BLaER1 (cell line): ENCODE measurements at regions not wholly inside any gene's neighbourhood (a gene's known extent, or its start where the extent isn't known, plus 50 kb on each side); places are given as distances from the start of the nearest gene placed in this dataset.

Source experiments
- H3K27ac ChIP-seq: shearing (Covaris generic); formaldehyde crosslinking; 2 replicates; pipeline ENCODE4 v1.8.1; 2022
- H3K27me3 ChIP-seq: shearing (Covaris generic); formaldehyde crosslinking; 2 replicates; pipeline ENCODE4 v1.8.1; 2022
- H3K36me3 ChIP-seq: shearing (Covaris generic); formaldehyde crosslinking; 2 replicates; pipeline ENCODE4 v1.8.1; 2022
- H3K4me1 ChIP-seq: shearing (Covaris generic); formaldehyde crosslinking; 2 replicates; pipeline ENCODE4 v1.8.1; 2022
- H3K4me2 ChIP-seq: shearing (Covaris generic); formaldehyde crosslinking; 2 replicates; pipeline ENCODE4 v1.8.1; 2022
- H3K4me3 ChIP-seq: shearing (Covaris generic); formaldehyde crosslinking; 2 replicates; pipeline ENCODE4 v1.8.1; 2022
- H3K9ac ChIP-seq: shearing (Covaris generic); formaldehyde crosslinking; 2 replicates; pipeline ENCODE4 v1.8.1; 2022
- H3K9me3 ChIP-seq: shearing (Covaris generic); formaldehyde crosslinking; 2 replicates; pipeline ENCODE4 v1.8.1; 2022
- H4K20me1 ChIP-seq: shearing (Covaris generic); formaldehyde crosslinking; 2 replicates; pipeline ENCODE4 v1.8.1; 2022
- Cebpa-rat ChIP-seq: shearing (Covaris generic); IDR thresholded peaks from 2 replicates; pipeline ENCODE4 v1.8.1; 2022

DNA sequence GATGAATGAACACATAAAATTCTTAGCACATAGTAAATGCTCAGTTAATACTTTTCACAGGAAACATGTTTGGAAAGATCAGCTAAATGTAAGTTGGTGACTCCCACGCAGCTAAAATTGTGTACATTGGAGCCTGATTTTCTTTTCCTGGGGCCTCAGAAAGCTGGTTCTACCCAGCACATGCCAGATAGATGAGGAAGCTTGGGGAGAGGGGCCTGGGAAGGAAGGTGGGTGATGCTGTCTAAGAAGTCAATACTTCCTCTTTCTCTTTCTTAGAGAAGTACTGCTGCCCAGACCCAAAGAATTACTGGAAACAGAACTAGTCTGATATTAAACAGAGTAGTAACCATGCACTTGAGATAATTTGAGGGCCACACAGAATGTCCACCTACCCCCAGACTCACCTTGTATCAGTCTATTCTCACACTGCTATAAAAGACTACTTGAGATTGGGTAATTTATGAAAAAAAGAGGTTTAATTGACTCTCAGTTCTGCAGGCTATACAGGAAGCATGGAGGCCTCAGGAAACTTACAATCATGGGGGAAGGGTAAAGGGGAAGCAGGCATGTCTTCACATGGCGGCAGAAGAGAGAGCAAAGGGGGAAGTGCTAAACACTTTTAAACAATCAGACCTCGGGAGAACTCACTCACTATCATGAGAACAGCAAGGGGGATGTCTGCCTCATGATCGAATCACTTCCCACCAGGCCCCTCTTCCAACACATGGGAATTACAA lies 123.3 kb upstream of the MED13L start:
- TF ChIP-seq Cebpa-rat = no peak
- H3K4me3 ChIP-seq = no peak overlapping the region
- no peaks in the 10 kb centered on the region for H4K20me1 ChIP-seq
- peaks cover 55% of the 10 kb centered on the region for H3K9me3 ChIP-seq
- H3K27me3 ChIP-seq = no peaks in the 10 kb centered on the region
- H3K4me2 ChIP-seq = peak overlapping the region; percentile 43; the same call in 1 of the 2 replicates
- H3K4me1 ChIP-seq = peaks cover 19% of the 10 kb centered on the region
- no peaks in the 10 kb centered on the region for H3K36me3 ChIP-seq
- H3K27ac ChIP-seq = no peak overlapping the region
- H3K9ac ChIP-seq = no peak overlapping the region

- H3K27ac ChIP-seq = peak overlapping the region; percentile 42; the same call in 1 of the 2 replicates
- H4K20me1 ChIP-seq = no peaks in the 10 kb centered on the region
- peaks cover 51% of the 10 kb centered on the region for H3K9me3 ChIP-seq
- peak overlapping the region; percentile 43 for H3K4me2 ChIP-seq
- TF ChIP-seq Cebpa-rat = no peak
- no peaks in the 10 kb centered on the region for H3K27me3 ChIP-seq
- peaks cover 26% of the 10 kb centered on the region for H3K4me1 ChIP-seq
- no peak overlapping the region for H3K9ac ChIP-seq
- H3K36me3 ChIP-seq = no peaks in the 10 kb centered on the region
- no peak overlapping the region for H3K4me3 ChIP-seq
Measured at GRCh38 chr12:116401565-116401964, 124.1 kb upstream of the MED13L start.

GRCh38 chr12:116402163-116402939 lies 124.9 kb upstream of the MED13L start:
- Histone ChIP-seq H3K27me3 (no peaks in the 10 kb centered on the region), H3K9ac (no peak overlapping the region), H3K36me3 (no peaks in the 10 kb centered on the region), H4K20me1 (no peaks in the 10 kb centered on the region), H3K27ac (0 out of 2 replicates have a peak overlapping the region, but pooled peaks have one; percentile 42), H3K4me1 (peaks cover 34% of the 10 kb centered on the region), H3K4me3 (no peak overlapping the region), H3K9me3 (peaks cover 45% of the 10 kb centered on the region), H3K4me2 (peak overlapping the region; percentile 43; the same call in 1 of the 2 replicates)
- TF ChIP-seq Cebpa-rat = no peak

GRCh38 chr12:116403546-116403945 lies 126.1 kb upstream of the MED13L start:
- H3K4me2 ChIP-seq = no peak overlapping the region
- no peak for TF ChIP-seq Cebpa-rat
- H4K20me1 ChIP-seq = no peaks in the 10 kb centered on the region
- H3K4me1 ChIP-seq = peaks cover 41% of the 10 kb centered on the region
- H3K9me3 ChIP-seq = peaks cover 38% of the 10 kb centered on the region
- H3K27ac ChIP-seq = no peak overlapping the region
- H3K36me3 ChIP-seq = no peaks in the 10 kb centered on the region
- no peak overlapping the region for H3K9ac ChIP-seq
- no peaks in the 10 kb centered on the region for H3K27me3 ChIP-seq
- H3K4me3 ChIP-seq = no peak overlapping the region

GRCh38 chr12:116404247-116404646 lies 126.8 kb upstream of the MED13L start:
- no peaks in the 10 kb centered on the region for H3K36me3 ChIP-seq
- no peak for TF ChIP-seq Cebpa-rat
- H3K27me3 ChIP-seq = no peaks in the 10 kb centered on the region
- H4K20me1 ChIP-seq = no peaks in the 10 kb centered on the region
- H3K9ac ChIP-seq = no peak overlapping the region
- no peak overlapping the region for H3K4me2 ChIP-seq
- H3K9me3 ChIP-seq = peaks cover 34% of the 10 kb centered on the region
- H3K4me3 ChIP-seq = no peak overlapping the region
- peaks cover 41% of the 10 kb centered on the region for H3K4me1 ChIP-seq
- no peak overlapping the region for H3K27ac ChIP-seq

DNA sequence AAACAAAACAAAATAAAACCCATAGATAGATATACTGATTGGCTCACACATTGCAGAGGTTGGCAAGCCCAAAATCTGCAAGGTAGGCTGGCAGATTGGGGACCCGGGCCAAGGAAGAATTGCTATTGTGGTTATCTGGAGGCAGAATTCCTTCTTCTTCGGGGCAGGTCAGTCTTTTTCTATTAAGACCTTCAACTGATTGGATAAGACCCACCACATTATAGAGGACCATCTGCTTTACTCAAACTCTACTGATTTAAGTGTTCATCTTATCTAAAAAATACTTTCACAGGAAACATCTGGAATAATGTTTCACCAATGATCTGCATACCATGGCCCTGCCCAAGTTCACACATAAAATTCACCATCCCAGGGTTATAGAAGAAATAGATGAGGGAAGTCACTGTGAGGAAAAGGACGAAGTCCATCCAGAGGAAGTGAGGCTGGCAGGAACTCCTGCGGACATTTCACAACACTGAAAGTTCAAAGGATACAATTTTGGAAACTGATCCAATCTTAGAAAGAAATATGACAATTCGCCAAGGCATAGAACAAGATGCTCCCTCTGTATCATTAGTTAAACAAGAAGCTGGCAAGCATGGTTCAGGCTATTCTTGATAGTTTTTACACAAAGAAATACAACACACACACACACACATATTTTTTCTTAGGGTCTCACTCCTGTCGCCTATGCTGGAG lies 127.6 kb upstream of the MED13L start:
- no peak overlapping the region for H3K4me3 ChIP-seq
- H3K4me1 ChIP-seq = peaks cover 49% of the 10 kb centered on the region
- H4K20me1 ChIP-seq = no peaks in the 10 kb centered on the region
- no peak overlapping the region for H3K9ac ChIP-seq
- H3K27me3 ChIP-seq = no peaks in the 10 kb centered on the region
- no peak overlapping the region for H3K4me2 ChIP-seq
- no peaks in the 10 kb centered on the region for H3K36me3 ChIP-seq
- no peak for TF ChIP-seq Cebpa-rat
- no peak overlapping the region for H3K27ac ChIP-seq
- peaks cover 25% of the 10 kb centered on the region for H3K9me3 ChIP-seq

GRCh38 chr12:116406529-116406928 lies 129.0 kb upstream of the MED13L start:
- peak; percentile 93 for TF ChIP-seq Cebpa-rat
- Histone ChIP-seq H3K9me3 (peaks cover 13% of the 10 kb centered on the region), H3K9ac (no peak overlapping the region), H3K27ac (no peak overlapping the region), H3K4me2 (peak overlapping the region; percentile 30), H3K36me3 (no peaks in the 10 kb centered on the region), H3K27me3 (no peaks in the 10 kb centered on the region), H4K20me1 (no peaks in the 10 kb centered on the region), H3K4me1 (peaks cover 54% of the 10 kb centered on the region), H3K4me3 (no peak overlapping the region)

DNA sequence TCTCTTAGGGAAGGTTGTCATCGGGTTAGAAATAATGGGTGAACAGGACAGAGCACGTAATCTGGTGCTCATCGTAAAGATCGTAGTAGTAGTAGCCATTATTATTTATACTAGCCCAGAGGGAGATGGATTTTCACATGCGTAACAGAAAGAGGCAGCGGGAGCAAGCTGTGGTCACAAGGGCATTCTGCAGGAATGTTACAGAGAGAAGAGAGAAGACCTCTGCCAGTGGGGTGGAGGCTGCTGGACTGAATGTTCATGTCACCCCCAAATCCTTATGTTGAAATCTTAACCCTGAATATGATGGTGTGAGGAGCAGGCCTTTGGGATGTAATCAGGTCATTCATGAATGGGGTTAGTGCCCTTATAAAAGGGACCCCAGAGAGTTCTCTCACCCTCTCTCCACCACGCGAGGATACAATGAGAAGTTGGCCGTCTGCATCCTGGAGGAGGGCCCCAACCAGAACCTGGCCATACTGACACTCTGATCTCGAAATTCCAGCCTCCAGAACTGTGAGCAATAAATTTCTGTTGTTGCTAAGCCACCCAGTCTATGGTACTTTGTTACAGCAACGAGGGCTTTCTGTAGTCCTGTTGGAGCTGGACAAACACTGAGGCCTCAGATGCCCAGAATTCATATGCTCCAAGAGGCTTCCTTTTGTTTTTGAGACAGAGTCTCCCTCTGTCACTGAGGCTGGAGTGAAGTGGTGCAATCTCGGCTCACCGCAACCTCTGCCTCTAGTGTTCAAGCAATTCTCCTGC lies 131.2 kb upstream of the MED13L start:
- Histone ChIP-seq H3K9me3 (no peaks in the 10 kb centered on the region), H3K36me3 (no peaks in the 10 kb centered on the region), H3K27me3 (no peaks in the 10 kb centered on the region), H3K4me1 (peaks cover 46% of the 10 kb centered on the region), H3K4me3 (no peak overlapping the region), H3K9ac (no peak overlapping the region), H4K20me1 (no peaks in the 10 kb centered on the region), H3K27ac (no peak overlapping the region), H3K4me2 (no peak overlapping the region)
- TF ChIP-seq Cebpa-rat = no peak

DNA sequence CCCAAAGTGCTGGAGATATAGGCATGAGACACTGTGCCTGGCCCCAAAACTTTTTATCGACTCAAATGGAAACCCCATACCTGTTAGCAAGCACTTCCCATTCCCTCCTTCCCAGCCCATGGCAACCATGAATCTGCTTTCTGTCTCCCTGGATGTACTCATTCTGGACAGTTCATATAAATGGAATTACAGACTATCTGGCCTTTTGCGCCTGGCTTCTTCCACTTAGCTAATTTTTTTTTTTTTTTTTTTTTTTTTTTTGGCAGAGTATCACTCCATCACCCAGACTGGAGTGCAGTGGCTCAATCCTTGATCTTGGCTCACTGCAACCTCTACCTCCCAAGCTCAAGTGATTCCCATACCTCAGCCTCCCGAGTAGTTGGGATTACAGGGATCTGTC lies 134.5 kb upstream of the MED13L start:
- no peak overlapping the region for H3K9ac ChIP-seq
- H3K27me3 ChIP-seq = no peaks in the 10 kb centered on the region
- no peaks in the 10 kb centered on the region for H3K9me3 ChIP-seq
- H4K20me1 ChIP-seq = no peaks in the 10 kb centered on the region
- no peak overlapping the region for H3K4me2 ChIP-seq
- H3K27ac ChIP-seq = no peak overlapping the region
- no peak overlapping the region for H3K4me3 ChIP-seq
- H3K36me3 ChIP-seq = no peaks in the 10 kb centered on the region
- H3K4me1 ChIP-seq = peaks cover 35% of the 10 kb centered on the region
- TF ChIP-seq Cebpa-rat = no peak
